ENCODE measurements at regions not wholly inside any gene's neighbourhood (a gene's known extent, or its start where the extent isn't known, plus 50 kb on each side); places are given as distances from the start of the nearest gene placed in this dataset.

GRCh38 chr9:18007621-18008020 is 428.8 kb downstream of the SH3GL2 start:
- no peak overlapping the region for H3K4ac ChIP-seq (ENCODE audit: low read depth, low read length)
- in situ Hi-C loops (cut with MboI; ENCODE audit: low sequenced_read_pairs), result no loop called here
- BruUV-seq (replicated peaks), result no TSS peak
- H3K4me1 ChIP-seq (ENCODE audit: control insufficient read depth, insufficient read depth, low read length), result no peaks in the 10 kb centered on the region
- no peaks in the 10 kb centered on the region for H4K20me1 ChIP-seq (ENCODE audit: insufficient read depth, low read length)
- ChIA-PET CTCF (no interaction called here), POLR2A (ENCODE audit: unreplicated experiment) (no interaction called here)
- no peak overlapping the region for H3K4me3 ChIP-seq (ENCODE audit: insufficient read depth, low read depth, low read length)
- no peak for DNase-seq
- H4K91ac ChIP-seq (ENCODE audit: insufficient read depth, low read depth, low read length), result no peak overlapping the region
- H3K56ac ChIP-seq (ENCODE audit: extremely low read depth, insufficient read depth, low read length), result no peak overlapping the region
- ATAC-seq (ENCODE audit: low read depth), result no peak
- no peak overlapping the region for H3K27ac ChIP-seq (ENCODE audit: insufficient read depth, low read length)
- no peak overlapping the region for H4K8ac ChIP-seq (ENCODE audit: low read depth in 2 of 2, low read length in 2 of 2)
- H2AK5ac ChIP-seq (ENCODE audit: low read depth, low read length), result no peak overlapping the region
- no peak overlapping the region for H2AK9ac ChIP-seq (replicated peaks; ENCODE audit: low read depth, low read length, poor library complexity)
- H2BK20ac ChIP-seq (ENCODE audit: low read depth, low read length), result no peak overlapping the region
- H3K79me1 ChIP-seq (ENCODE audit: low read depth in 1 of 2, low read length in 2 of 2), result no peaks in the 10 kb centered on the region
- H2AFZ ChIP-seq (replicated peaks; ENCODE audit: low read length, poor library complexity), result no peak overlapping the region
- TF ChIP-seq MAZ (IDR thresholded peaks at IDR 0.05; ENCODE audit: borderline replicate concordance, low read depth, low read length) (no peak), CHD1 (IDR thresholded peaks at IDR 0.05; ENCODE audit: low read depth, low read length) (no peak), RAD21 (IDR thresholded peaks at IDR 0.05; ENCODE audit: low read length) (no peak), MXI1 (IDR thresholded peaks at IDR 0.05; ENCODE audit: borderline replicate concordance, low read depth, low read length) (no peak), FOS (IDR thresholded peaks at IDR 0.05; ENCODE audit: low read depth, low read length) (no peak), ELK1 (IDR thresholded peaks at IDR 0.05; ENCODE audit: borderline replicate concordance, low read depth, low read length) (no peak), NFE2L2 (IDR thresholded peaks at IDR 0.05; ENCODE audit: low read depth, low read length) (no peak), BHLHE40 (IDR thresholded peaks at IDR 0.05; ENCODE audit: low read depth, low read length) (no peak), SMC3 (IDR thresholded peaks at IDR 0.05; ENCODE audit: low read depth, low read length) (no peak)
- TF ChIP-seq, protein P1, sequence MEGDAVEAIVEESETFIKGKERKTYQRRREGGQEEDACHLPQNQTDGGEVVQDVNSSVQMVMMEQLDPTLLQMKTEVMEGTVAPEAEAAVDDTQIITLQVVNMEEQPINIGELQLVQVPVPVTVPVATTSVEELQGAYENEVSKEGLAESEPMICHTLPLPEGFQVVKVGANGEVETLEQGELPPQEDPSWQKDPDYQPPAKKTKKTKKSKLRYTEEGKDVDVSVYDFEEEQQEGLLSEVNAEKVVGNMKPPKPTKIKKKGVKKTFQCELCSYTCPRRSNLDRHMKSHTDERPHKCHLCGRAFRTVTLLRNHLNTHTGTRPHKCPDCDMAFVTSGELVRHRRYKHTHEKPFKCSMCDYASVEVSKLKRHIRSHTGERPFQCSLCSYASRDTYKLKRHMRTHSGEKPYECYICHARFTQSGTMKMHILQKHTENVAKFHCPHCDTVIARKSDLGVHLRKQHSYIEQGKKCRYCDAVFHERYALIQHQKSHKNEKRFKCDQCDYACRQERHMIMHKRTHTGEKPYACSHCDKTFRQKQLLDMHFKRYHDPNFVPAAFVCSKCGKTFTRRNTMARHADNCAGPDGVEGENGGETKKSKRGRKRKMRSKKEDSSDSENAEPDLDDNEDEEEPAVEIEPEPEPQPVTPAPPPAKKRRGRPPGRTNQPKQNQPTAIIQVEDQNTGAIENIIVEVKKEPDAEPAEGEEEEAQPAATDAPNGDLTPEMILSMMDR (conservative IDR thresholded peaks at IDR 0.05; ENCODE audit: low read depth, low read length), result no peak
- H4K5ac ChIP-seq (ENCODE audit: low read depth, low read length), result no peak overlapping the region
- no peaks in the 10 kb centered on the region for H3K27me3 ChIP-seq (ENCODE audit: control insufficient read depth, insufficient read depth, low read length)
- no peak overlapping the region for H3K9ac ChIP-seq (ENCODE audit: low read depth, low read length)
- intact Hi-C loops (cut with micrococcal nuclease), result no loop called here
- no peaks in the 10 kb centered on the region for H3K36me3 ChIP-seq (ENCODE audit: control insufficient read depth, insufficient read depth, low read length)
- no peak overlapping the region for H3K23ac ChIP-seq (ENCODE audit: low read depth, low read length)
- H2BK120ac ChIP-seq (ENCODE audit: low read depth, low read length), result no peak overlapping the region
- no peak overlapping the region for H3K4me2 ChIP-seq (ENCODE audit: low read depth, low read length)
- dilution Hi-C loops (cut with HindIII; ENCODE audit: low sequenced_read_pairs, unreplicated experiment), result no loop called here
- H2BK15ac ChIP-seq (ENCODE audit: low read depth, low read length), result no peak overlapping the region
- no peak overlapping the region for H2BK5ac ChIP-seq (ENCODE audit: low read depth, low read length, poor library complexity, severe bottlenecking)
- no peaks in the 10 kb centered on the region for H3K9me3 ChIP-seq (ENCODE audit: control insufficient read depth, insufficient read depth, low read length)
- no peaks in the 10 kb centered on the region for H3K9me1 ChIP-seq (ENCODE audit: insufficient read depth, low read length)
- H3K14ac ChIP-seq (replicated peaks; ENCODE audit: low read depth, low read length), result no peak overlapping the region
- no peak overlapping the region for H3K18ac ChIP-seq (ENCODE audit: low read depth, low read length)
